ENCODE measurements at regions not wholly inside any gene's neighbourhood (a gene's known extent, or its start where the extent isn't known, plus 50 kb on each side); places are given as distances from the start of the nearest gene placed in this dataset.

GRCh38 chr2:220440731-220441130, 813.3 kb downstream of the SLC4A3 start:
- DNase-seq (ENCODE audit: low read depth), result no peak

DNA sequence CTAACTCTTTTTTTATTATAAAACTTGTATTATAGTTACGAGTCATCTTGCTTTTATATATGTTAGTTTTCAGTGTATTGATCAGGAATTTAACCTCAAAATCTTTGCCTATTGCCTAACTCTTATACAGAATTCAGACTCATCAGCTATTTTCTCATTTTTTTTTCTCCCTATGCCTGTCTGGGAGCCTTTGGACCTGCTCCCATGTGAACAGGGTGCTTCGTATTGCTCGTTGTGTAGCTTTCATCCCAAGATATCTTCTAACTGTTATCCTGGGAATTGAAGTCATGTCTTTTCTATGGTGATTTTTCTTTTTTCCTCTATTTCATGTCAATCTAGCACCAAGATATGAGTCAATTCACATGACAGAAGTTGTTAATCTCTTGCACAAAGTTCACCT, 814.0 kb downstream of the SLC4A3 start:
- DNase-seq (ENCODE audit: low read depth), result no peak

- DNase-seq (ENCODE audit: low read depth), result no peak
Observed at GRCh38 chr2:220442012-220442411, 814.6 kb downstream of the SLC4A3 start.

DNA sequence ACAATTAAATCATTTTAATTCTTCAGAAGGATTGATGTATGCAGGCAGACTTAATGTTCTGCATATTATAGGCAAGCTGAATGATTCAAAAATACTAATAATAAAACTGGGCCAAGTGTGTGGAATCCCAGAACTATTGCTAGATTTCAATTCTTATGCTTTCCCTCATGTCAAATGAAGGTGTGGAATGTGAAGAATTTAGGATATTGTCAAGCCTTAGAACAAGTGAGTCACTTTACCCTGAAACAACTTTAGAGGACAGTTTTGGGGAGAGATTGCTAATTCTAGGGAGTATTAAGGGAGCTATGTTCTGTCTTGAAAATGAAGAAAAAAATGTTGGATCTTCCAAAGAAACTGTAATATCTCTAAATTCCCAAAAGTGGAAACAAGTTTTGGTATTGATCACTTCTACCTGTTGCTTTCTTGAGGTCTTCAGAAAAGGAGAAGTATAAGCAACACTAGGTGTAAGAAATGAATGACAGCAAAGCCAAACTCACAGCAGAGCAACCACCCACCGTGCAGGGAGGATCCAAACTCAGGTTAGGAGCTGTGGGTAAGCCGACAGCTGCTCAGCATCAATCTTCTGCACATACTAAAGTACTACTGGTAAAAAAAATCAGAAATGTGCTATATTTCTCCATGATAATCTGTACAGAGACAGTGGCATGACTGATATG, 818.1 kb downstream of the SLC4A3 start:
- no peak for DNase-seq (ENCODE audit: low read depth)

DNA sequence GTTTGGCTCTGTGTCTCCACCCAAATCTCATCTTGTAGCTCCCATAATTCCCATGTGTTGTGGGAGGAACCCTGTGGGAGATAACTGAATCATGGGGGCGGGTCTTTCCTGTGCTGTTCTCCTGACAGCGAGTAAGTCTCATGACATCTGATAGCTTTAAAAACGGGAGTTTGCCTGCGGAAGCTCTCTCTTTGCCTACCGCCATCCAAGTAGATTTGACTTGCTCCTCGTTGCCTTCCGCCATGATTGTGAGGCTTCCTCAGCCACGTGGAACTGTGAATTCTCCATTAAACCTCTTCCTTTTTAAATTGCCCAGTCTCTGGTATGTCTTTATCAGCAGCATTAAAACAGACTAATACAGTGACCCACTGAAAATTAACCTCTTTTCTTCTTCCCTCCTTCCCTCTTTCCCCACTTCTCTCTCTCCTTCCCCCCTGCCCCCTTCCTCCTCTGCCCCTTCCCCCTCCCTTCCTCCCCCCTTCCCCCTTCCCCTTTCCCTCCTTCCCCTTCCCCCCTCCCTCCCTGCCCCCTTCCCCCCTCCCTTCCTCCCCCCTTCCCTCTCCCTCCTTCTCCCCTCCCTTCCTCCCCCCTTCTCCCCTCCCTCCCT, 818.8 kb downstream of the SLC4A3 start:
- DNase-seq (ENCODE audit: low read depth), result no peak

DNA sequence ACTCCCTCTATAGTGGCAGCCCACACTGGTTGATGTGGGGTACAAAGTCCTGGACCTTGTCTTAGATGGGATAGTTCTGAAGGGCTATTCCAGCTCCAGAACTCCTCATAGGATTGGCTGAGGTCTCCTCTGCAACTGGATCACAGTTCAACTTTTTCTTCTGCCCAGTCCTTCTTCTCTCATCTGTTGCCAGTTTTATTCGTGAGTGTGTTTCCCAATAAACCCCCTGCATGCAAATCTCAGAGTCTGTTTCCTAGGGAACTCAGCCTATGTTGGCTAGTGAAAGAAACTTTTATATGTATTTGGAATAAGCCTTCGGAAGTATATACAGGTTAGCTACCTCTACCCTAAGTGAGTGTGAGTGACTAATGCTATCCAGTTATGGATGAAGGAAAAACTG, 823.4 kb downstream of the SLC4A3 start:
- no peak for DNase-seq (ENCODE audit: low read depth)

- no peak for DNase-seq (ENCODE audit: low read depth)
Observed at GRCh38 chr2:220451438-220451837, 824.0 kb downstream of the SLC4A3 start.

DNA sequence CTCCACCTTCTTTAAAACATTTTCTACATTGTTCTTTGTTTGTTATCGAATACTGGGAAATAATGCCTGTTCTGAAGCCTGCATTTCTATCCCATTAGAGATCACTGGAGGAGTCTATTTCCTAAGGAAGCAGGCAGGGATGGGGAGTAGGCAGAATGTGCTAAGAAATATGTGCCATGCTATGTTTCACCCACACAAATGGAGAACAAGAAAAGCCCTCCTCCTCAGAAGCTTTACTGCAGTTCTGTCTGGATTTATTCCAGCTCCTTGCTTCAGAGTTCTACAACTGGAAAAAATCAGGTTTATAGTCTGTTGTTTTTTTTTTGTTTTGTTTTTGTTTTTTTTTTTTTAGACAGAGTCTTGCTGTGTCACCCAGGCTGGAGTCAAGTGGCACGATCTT, 825.1 kb downstream of the SLC4A3 start:
- DNase-seq (ENCODE audit: low read depth), result no peak

- DNase-seq (ENCODE audit: low read depth), result no peak
Observed at GRCh38 chr2:220455351-220455990, 828.0 kb downstream of the SLC4A3 start.

DNA sequence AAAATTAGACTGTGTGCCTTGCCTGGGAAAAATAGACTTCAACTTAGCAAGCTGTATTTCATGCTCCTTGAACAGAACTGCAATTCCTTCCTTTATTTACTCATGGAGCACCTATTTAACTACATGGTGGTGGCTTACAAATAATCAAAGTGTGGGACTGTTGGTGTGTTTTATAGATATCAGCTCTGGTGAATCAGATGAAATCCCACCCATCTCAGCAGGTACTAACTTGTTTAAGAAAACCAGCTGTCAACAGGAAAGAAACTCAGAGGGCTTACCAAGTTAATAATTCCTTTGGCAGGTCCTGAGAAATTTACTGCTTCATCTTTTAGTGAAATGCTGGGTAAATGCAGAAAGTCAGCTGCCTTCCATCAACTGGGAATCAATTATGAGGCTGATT, 830.6 kb downstream of the SLC4A3 start:
- no peak for DNase-seq (ENCODE audit: low read depth)

GRCh38 chr2:220460257-220460985, 833.0 kb downstream of the SLC4A3 start:
- DNase-seq (ENCODE audit: low read depth), result no peak

DNA sequence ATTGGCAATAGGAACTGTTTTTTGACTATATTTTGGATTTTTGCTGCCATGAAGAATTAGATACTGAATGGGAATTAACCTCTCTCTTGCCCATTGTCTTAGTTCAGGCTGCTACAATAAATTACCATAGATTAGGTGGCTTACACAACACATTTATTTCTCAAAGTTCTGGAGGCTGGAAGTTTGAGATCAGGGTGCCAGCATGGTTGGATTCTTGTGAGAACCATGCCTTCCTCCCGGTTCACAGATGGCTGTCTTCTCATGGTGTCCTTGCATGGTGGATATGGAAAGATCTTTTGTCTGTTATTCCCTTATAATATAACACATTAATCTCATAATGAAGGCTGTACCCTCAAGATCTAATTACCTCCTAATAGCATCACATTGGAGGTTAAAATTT, 836.4 kb downstream of the SLC4A3 start:
- DNase-seq (ENCODE audit: low read depth), result no peak

- DNase-seq (ENCODE audit: low read depth), result no peak
Observed at GRCh38 chr2:220465700-220466099, 838.3 kb downstream of the SLC4A3 start.

DNA sequence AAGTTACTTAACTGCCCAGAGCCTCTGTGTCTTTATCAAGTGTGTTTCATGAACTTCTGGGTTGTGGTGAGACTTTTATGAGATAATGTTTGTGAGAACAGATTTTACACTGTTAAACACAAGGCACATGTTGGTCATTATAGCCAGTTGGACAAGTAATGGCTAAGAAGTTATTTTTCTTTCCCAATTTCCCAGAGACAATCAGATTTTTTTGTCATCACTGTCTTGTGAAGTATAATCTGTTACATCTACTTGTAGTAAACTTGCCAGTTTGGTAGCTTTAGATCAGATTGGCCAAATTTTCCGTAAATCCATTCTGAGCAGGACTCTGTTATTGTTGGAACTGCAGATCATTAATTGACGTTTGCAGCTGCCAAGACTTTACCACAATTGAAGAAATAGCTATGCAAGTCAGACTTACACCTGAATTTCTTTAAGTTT, 838.8 kb downstream of the SLC4A3 start:
- no peak for DNase-seq (ENCODE audit: low read depth)

GRCh38 chr2:220469201-220469600, 841.8 kb downstream of the SLC4A3 start:
- DNase-seq (ENCODE audit: low read depth), result no peak

DNA sequence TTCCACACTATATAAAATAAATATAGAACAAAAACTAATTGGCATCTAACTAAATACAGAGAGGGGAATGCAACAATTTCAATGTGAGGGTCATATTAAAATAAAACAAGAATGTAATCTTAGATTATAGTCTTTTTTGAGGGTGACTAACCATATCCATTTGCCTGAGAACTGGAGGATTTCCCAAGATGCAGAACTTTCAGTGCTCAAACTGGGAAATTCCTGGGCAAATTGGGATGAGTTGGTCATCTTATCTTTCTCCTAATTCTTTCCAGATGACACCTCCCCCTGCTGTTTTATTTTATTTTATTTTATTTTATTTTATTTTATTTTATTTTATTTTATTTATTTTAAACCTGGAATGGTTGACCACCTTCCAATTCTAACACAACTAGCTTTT, 846.2 kb downstream of the SLC4A3 start:
- no peak for DNase-seq (ENCODE audit: low read depth)

- DNase-seq (ENCODE audit: low read depth), result no peak
Observed at GRCh38 chr2:220476877-220477276, 849.4 kb downstream of the SLC4A3 start.

GRCh38 chr2:220478305-220479058, 851.1 kb downstream of the SLC4A3 start:
- no peak for DNase-seq (ENCODE audit: low read depth)

GRCh38 chr2:220482716-220483115, 855.3 kb downstream of the SLC4A3 start:
- no peak for DNase-seq (ENCODE audit: low read depth)

- DNase-seq (ENCODE audit: low read depth), result no peak
Observed at GRCh38 chr2:220489121-220489520, 861.7 kb downstream of the SLC4A3 start.

DNA sequence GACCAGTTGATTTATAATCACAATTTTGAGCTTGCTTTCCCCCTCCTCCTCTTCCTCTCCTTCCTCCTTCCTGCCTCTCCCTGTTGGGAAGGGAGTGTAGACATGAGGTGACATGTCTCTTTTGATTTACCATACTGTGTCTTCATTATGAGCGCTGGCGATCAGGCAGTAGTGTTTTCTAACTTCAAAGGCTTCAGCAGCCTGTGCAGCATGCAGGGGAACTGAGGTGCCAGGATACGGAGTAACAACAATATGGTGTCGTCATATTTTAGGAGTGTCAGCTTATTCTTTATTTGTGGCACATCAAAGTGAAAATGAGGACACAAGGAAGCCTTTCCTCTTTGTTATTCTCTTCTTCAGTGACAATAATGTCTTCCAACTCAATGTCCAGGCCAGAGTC, 864.2 kb downstream of the SLC4A3 start:
- DNase-seq (ENCODE audit: low read depth), result no peak

- DNase-seq (ENCODE audit: low read depth), result no peak
Observed at GRCh38 chr2:220493871-220494525, 866.6 kb downstream of the SLC4A3 start.

All from stimulated activated CD8-positive, alpha-beta memory T cell treated with anti-CD3 and anti-CD28 coated beads, Interleukin-12 subunit alpha, Interleukin-12 subunit beta, amount 100 ng/mL, for 4 hours (primary cell).